CD14-positive monocyte (primary cell): ENCODE measurements at regions not wholly inside any gene's neighbourhood (a gene's known extent, or its start where the extent isn't known, plus 50 kb on each side); places are given as distances from the start of the nearest gene placed in this dataset.

ENCODE experiments used
- DNase-seq, 3 donors: peaks; one replicate each; pipeline ENCODE4 v3.0.0-alpha.2; 2011 to 2022
- H2AFZ ChIP-seq: 2 replicates; pipeline ENCODE4 v1.6.0; 2012; ENCODE audit warnings: mild to moderate bottlenecking, low read depth, low read length, inconsistent platforms; ENCODE audit not compliant: insufficient read depth, poor library complexity, severe bottlenecking
- H3K27ac ChIP-seq, 2 donors: 1 replicate in 1 of 2; 2 replicates in 1 of 2; pipeline ENCODE4 v1.5.1; 2012 to 2013; ENCODE audit warnings: low read length in 2 of 2, control low read depth in 1 of 2, inconsistent platforms in 1 of 2, low read depth in 1 of 2, mild to moderate bottlenecking in 1 of 2
- H3K27me3 ChIP-seq, 2 donors: one replicate each; pipeline versions ENCODE4 v1.6.0 to v1.6.1; 2011 to 2013; ENCODE audit warnings: low read length in 2 of 2; ENCODE audit not compliant: control insufficient read depth in 2 of 2, insufficient read depth in 2 of 2
- H3K36me3 ChIP-seq, 2 donors: replicated peaks in 1 of 2; 1 replicate in 1 of 2; 2 replicates in 1 of 2; pipeline versions ENCODE4 v1.5.1 to v1.6.1; 2012 to 2013; ENCODE audit warnings: low read length in 2 of 2, control low read depth in 1 of 2, inconsistent platforms in 1 of 2, mild to moderate bottlenecking in 1 of 2; ENCODE audit not compliant: insufficient read depth in 2 of 2, control insufficient read depth in 1 of 2
- H3K4me1 ChIP-seq, 2 donors: 1 replicate in 1 of 2; 2 replicates in 1 of 2; pipeline versions ENCODE4 v1.5.1 to v1.6.1; 2012 to 2013; ENCODE audit warnings: low read length in 2 of 2, control low read depth in 1 of 2, inconsistent platforms in 1 of 2, mild to moderate bottlenecking in 1 of 2, moderate library complexity in 1 of 2; ENCODE audit not compliant: insufficient read depth in 2 of 2, control insufficient read depth in 1 of 2
- H3K4me2 ChIP-seq: replicated peaks from 2 replicates; pipeline ENCODE3; 2012; ENCODE audit warnings: low read length, moderate library complexity, mild to moderate bottlenecking; ENCODE audit not compliant: poor library complexity, severe bottlenecking; ENCODE audit errors: extremely low read depth
- H3K4me3 ChIP-seq, 3 experiments: fragments of 200-600 bp in 1 of 3; sonication (generic) in 1 of 3; replicated peaks in 1 of 3; 1 replicate in 2 of 3; 2 replicates in 1 of 3; pipeline ENCODE4 v1.5.1; 2011 to 2013; ENCODE audit warnings: low read length in 3 of 3, mild to moderate bottlenecking in 3 of 3, control low read depth in 2 of 3, low read depth in 2 of 3, inconsistent platforms in 1 of 3, moderate library complexity in 1 of 3
- H3K79me2 ChIP-seq: 2 replicates; pipeline ENCODE4 v1.6.0; 2012; ENCODE audit warnings: mild to moderate bottlenecking, control low read depth, inconsistent platforms, low read length, moderate library complexity; ENCODE audit not compliant: insufficient read depth
- H3K9ac ChIP-seq: 2 replicates; pipeline ENCODE4 v1.6.0; 2017; ENCODE audit warnings: low read length, mild to moderate bottlenecking; ENCODE audit not compliant: insufficient read depth, poor library complexity, severe bottlenecking
- H3K9me3 ChIP-seq, 2 donors: replicated peaks in 1 of 2; 1 replicate in 1 of 2; 2 replicates in 1 of 2; pipeline versions ENCODE4 v1.5.1 to v1.6.1; 2012 to 2013; ENCODE audit warnings: low read length in 2 of 2, control low read depth in 1 of 2; ENCODE audit not compliant: control insufficient read depth in 1 of 2, insufficient read depth in 1 of 2
- H4K20me1 ChIP-seq: 2 replicates; pipeline ENCODE4 v1.6.0; 2012; ENCODE audit warnings: mild to moderate bottlenecking, low read length, control low read depth, moderate library complexity; ENCODE audit not compliant: insufficient read depth
- H3K27ac Mint-ChIP-seq, 7 donors: one replicate each; pipeline ENCODE4 v1.8.0; 2020; ENCODE audit warnings: mild to moderate bottlenecking in 7 of 7, mixed read lengths in 7 of 7, moderate library complexity in 6 of 7, inconsistent platforms in 2 of 7
- H3K27me3 Mint-ChIP-seq, 3 donors: one replicate each; pipeline ENCODE4 v1.8.0; 2021 to 2022; ENCODE audit warnings: low read depth in 3 of 3, mild to moderate bottlenecking in 3 of 3, mixed read lengths in 3 of 3, moderate library complexity in 3 of 3, inconsistent platforms in 1 of 3
- H3K36me3 Mint-ChIP-seq, 2 donors: one replicate each; pipeline ENCODE4 v1.8.0; 2020; ENCODE audit warnings: mixed read lengths in 2 of 2, inconsistent platforms in 1 of 2, mild to moderate bottlenecking in 1 of 2
- H3K4me1 Mint-ChIP-seq: one replicate; pipeline ENCODE4 v1.8.0; 2020; ENCODE audit warnings: mild to moderate bottlenecking, mixed read lengths
- H3K4me3 Mint-ChIP-seq, 2 donors: one replicate each; pipeline ENCODE4 v1.8.0; 2020; ENCODE audit warnings: mild to moderate bottlenecking in 2 of 2, mixed read lengths in 2 of 2, moderate library complexity in 1 of 2
- H3K9me3 Mint-ChIP-seq, 7 donors: one replicate each; pipeline ENCODE4 v1.8.0; 2020 to 2022; ENCODE audit warnings: mixed read lengths in 7 of 7, mild to moderate bottlenecking in 6 of 7, moderate library complexity in 6 of 7, inconsistent platforms in 2 of 7
- WGBS: methylation state at CpG from one replicate; pipeline ENCODE4 v1.1.5; 2013; ENCODE audit warnings: missing lambda C conversion rate; ENCODE audit not compliant: insufficient coverage; 5-methylcytosine and 5-hydroxymethylcytosine counted together
- intact Hi-C, 2 donors: fragments of 100-400 bp; cut with micrococcal nuclease; formaldehyde crosslinking; loops; one replicate each; pipeline versions ENCODE4 v1.15.0 to v1.15.1; 2023
- TF ChIP-seq, protein P1 (sequence below): fragments of 200-600 bp; IDR thresholded peaks from one replicate; pipeline ENCODE4 v1.8.0; 2022; ENCODE audit warnings: antibody characterized with exemption, mild to moderate bottlenecking

DNA sequence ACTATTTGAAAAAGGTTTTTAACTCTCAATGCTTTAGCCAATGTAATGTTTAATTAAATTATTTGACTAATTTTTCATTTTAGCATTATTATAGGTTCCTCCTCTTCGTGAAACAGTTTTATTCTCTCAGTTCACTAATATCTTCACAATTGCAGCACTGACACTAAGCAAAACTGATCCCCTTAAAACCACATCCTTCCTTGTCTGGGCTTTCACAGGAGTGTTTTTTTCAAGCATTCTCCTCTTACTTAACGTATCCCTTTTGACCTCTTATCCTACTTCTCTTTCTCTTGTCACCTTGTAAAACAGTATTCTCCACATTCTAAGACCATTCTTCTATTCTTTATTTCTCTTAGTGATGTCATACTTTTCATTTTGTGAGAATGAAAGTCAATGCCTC lies 112.8 kb downstream of the DSC3 start:
- TF ChIP-seq, protein P1, sequence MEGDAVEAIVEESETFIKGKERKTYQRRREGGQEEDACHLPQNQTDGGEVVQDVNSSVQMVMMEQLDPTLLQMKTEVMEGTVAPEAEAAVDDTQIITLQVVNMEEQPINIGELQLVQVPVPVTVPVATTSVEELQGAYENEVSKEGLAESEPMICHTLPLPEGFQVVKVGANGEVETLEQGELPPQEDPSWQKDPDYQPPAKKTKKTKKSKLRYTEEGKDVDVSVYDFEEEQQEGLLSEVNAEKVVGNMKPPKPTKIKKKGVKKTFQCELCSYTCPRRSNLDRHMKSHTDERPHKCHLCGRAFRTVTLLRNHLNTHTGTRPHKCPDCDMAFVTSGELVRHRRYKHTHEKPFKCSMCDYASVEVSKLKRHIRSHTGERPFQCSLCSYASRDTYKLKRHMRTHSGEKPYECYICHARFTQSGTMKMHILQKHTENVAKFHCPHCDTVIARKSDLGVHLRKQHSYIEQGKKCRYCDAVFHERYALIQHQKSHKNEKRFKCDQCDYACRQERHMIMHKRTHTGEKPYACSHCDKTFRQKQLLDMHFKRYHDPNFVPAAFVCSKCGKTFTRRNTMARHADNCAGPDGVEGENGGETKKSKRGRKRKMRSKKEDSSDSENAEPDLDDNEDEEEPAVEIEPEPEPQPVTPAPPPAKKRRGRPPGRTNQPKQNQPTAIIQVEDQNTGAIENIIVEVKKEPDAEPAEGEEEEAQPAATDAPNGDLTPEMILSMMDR = no peak
- H3K27ac Mint-ChIP-seq = no peak overlapping the region
- Histone ChIP-seq H3K9ac (no peak overlapping the region), H3K27me3 (no peaks in the 10 kb centered on the region), H3K36me3 (no peaks in the 10 kb centered on the region), H3K9me3 (no peaks in the 10 kb centered on the region), H3K4me1 (no peaks in the 10 kb centered on the region), H3K79me2 (no peaks in the 10 kb centered on the region), H3K4me3 (no peak overlapping the region), H4K20me1 (no peaks in the 10 kb centered on the region), H3K27ac (no peak overlapping the region), H2AFZ (no peak overlapping the region), H3K4me2 (no peak overlapping the region)
- no peaks in the 10 kb centered on the region for H3K36me3 Mint-ChIP-seq
- no peak for DNase-seq
- H3K4me1 Mint-ChIP-seq = peaks cover 4% of the 10 kb centered on the region
- no peaks in the 10 kb centered on the region for H3K27me3 Mint-ChIP-seq
- H3K4me3 Mint-ChIP-seq = no peak overlapping the region
- WGBS = no CpG with 5 or more reads among the region's 2 CpGs
- H3K9me3 Mint-ChIP-seq = peaks cover 0 to 2% (median 0%) of the 10 kb centered on the region in 7 donors
- intact Hi-C loops = no loop called here

DNA sequence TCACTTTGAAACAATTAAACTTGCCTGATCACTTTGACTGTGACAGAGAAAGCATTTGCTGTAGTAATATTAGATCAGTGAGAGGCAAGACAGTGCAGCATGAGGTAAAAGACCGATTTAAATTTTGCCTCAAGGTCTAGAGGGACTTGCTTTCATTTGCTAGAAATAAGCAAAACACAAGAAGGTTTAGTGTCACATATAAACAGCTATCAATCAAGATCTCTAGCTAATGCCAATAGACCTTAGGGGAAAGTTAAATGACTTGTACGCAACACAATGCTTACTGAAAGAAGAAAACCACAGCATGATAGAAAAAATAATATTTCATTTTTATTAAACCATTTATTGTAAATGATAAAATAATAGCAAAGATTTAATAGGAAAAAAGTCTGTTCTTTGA lies 113.5 kb downstream of the DSC3 start:
- H3K36me3 Mint-ChIP-seq = no peaks in the 10 kb centered on the region
- no peak overlapping the region for H3K4me3 ChIP-seq
- no peaks in the 10 kb centered on the region for H4K20me1 ChIP-seq
- H3K9ac ChIP-seq = no peak overlapping the region
- intact Hi-C loops = no loop called here
- no peaks in the 10 kb centered on the region for H3K36me3 ChIP-seq
- no peak overlapping the region for H3K4me2 ChIP-seq
- H3K27me3 ChIP-seq = no peaks in the 10 kb centered on the region
- no peak for DNase-seq
- no peaks in the 10 kb centered on the region for H3K79me2 ChIP-seq
- H3K9me3 ChIP-seq = no peaks in the 10 kb centered on the region
- no peaks in the 10 kb centered on the region for H3K27me3 Mint-ChIP-seq
- H3K4me3 Mint-ChIP-seq = no peak overlapping the region
- TF ChIP-seq, protein P1 = no peak
- no peaks in the 10 kb centered on the region for H3K4me1 ChIP-seq
- no CpG with 5 or more reads among the region's 2 CpGs for WGBS
- peaks cover 0 to 3% (median 0%) of the 10 kb centered on the region in 7 donors for H3K9me3 Mint-ChIP-seq
- no peak overlapping the region for H3K27ac Mint-ChIP-seq
- H3K4me1 Mint-ChIP-seq = peaks cover 4% of the 10 kb centered on the region
- H2AFZ ChIP-seq = no peak overlapping the region
- H3K27ac ChIP-seq = no peak overlapping the region
